Thyroid gland (tissue), 4 donors: ENCODE measurements at regions not wholly inside any gene's neighbourhood (a gene's known extent, or its start where the extent isn't known, plus 50 kb on each side); places are given as distances from the start of the nearest gene placed in this dataset.

Source experiments
- DNase-seq, 2 donors: peaks; one replicate each; pipeline ENCODE4 v3.0.0-alpha.2; 2019
- H3K27ac ChIP-seq, 3 donors: fragments of 200-600 bp; sonication (generic); 1 replicate in 2 of 3; 2 replicates in 1 of 3; pipeline ENCODE4 v1.5.1; 2016 to 2019; ENCODE audit warnings: mild to moderate bottlenecking in 1 of 3, moderate library complexity in 1 of 3
- H3K27me3 ChIP-seq: fragments of 200-600 bp; sonication (generic); one replicate; pipeline ENCODE4 v1.5.1; 2019
- H3K36me3 ChIP-seq, 2 donors: fragments of 200-600 bp; sonication (generic); one replicate each; pipeline ENCODE4 v1.5.1; 2016 to 2019
- H3K4me1 ChIP-seq, 2 donors: fragments of 200-600 bp; sonication (generic); one replicate each; pipeline ENCODE4 v1.5.1; 2017 to 2019
- H3K4me3 ChIP-seq, 3 donors: fragments of 200-600 bp; sonication (generic); replicated peaks in 1 of 3; 1 replicate in 2 of 3; 2 replicates in 1 of 3; pipeline ENCODE4 v1.5.1; 2016; ENCODE audit warnings: mild to moderate bottlenecking in 1 of 3
- H3K9me3 ChIP-seq: fragments of 200-600 bp; sonication (generic); one replicate; pipeline ENCODE4 v1.5.1; 2017
- CTCF ChIP-seq, 6 experiments: fragments of 200-600 bp in 3 of 6; fragments of 450-650 bp in 3 of 6; sonication (generic) in 3 of 6; IDR thresholded peaks; one replicate each; pipeline ENCODE4 v1.5.1; 2016 to 2019; ENCODE audit warnings: antibody characterized with exemption in 6 of 6, mild to moderate bottlenecking in 2 of 6, inconsistent platforms in 1 of 6, moderate library complexity in 1 of 6
- POLR2A ChIP-seq, 2 donors: fragments of 450-650 bp; IDR thresholded peaks; one replicate each; pipeline ENCODE4 v1.6.1; 2017; ENCODE audit warnings: antibody characterized with exemption in 2 of 2, mild to moderate bottlenecking in 2 of 2, moderate library complexity in 1 of 2
- WGBS, 2 donors: methylation state at CpG; one replicate each; pipeline ENCODE4 v1.1.5; 2017; 5-methylcytosine and 5-hydroxymethylcytosine counted together
- intact Hi-C: fragments of 100-400 bp; cut with DNase I; formaldehyde crosslinking; loops from one replicate; pipeline ENCODE4 v1.15.1; 2023

- intact Hi-C loops, result no loop called here
- TF ChIP-seq CTCF (IDR thresholded peaks at IDR 0.05) (no peak), POLR2A (IDR thresholded peaks at IDR 0.05) (no peak)
- WGBS, 2 donors, result 79 to 85% methylated on average over 10 of the region's 10 CpGs
- no peaks in the 10 kb centered on the region for H3K27me3 ChIP-seq
- no peaks in the 10 kb centered on the region for H3K4me1 ChIP-seq
- H3K9me3 ChIP-seq, result no peaks in the 10 kb centered on the region
- no peaks in the 10 kb centered on the region for H3K36me3 ChIP-seq
- DNase-seq, result no peak
- H3K4me3 ChIP-seq, result no peak overlapping the region
- no peak overlapping the region for H3K27ac ChIP-seq
Measured at GRCh38 chr11:26827567-26828081, 105.8 kb upstream of the SLC5A12 start.

GRCh38 chr11:26828288-26828687 is 106.4 kb upstream of the SLC5A12 start:
- DNase-seq, result no peak
- H3K27me3 ChIP-seq, result no peaks in the 10 kb centered on the region
- no peaks in the 10 kb centered on the region for H3K9me3 ChIP-seq
- no peak overlapping the region for H3K4me3 ChIP-seq
- TF ChIP-seq CTCF (IDR thresholded peaks at IDR 0.05) (no peak), POLR2A (IDR thresholded peaks at IDR 0.05) (no peak)
- H3K27ac ChIP-seq, result no peak overlapping the region
- H3K4me1 ChIP-seq, result no peaks in the 10 kb centered on the region
- 74 to 79% methylated on average over 2 of the region's 2 CpGs for WGBS, 2 donors
- intact Hi-C loops, result no loop called here
- no peaks in the 10 kb centered on the region for H3K36me3 ChIP-seq

GRCh38 chr11:26830218-26830617 is 108.4 kb upstream of the SLC5A12 start:
- intact Hi-C loops, result no loop called here
- H3K27me3 ChIP-seq, result no peaks in the 10 kb centered on the region
- no peak overlapping the region for H3K27ac ChIP-seq
- 84 to 93% methylated on average over 1 of the region's 1 CpG for WGBS, 2 donors
- H3K9me3 ChIP-seq, result no peaks in the 10 kb centered on the region
- no peak for TF ChIP-seq POLR2A (IDR thresholded peaks at IDR 0.05)
- TF ChIP-seq CTCF (IDR thresholded peaks at IDR 0.05), result no peak
- H3K4me1 ChIP-seq, result no peaks in the 10 kb centered on the region
- DNase-seq, result no peak
- H3K4me3 ChIP-seq, result no peak overlapping the region
- H3K36me3 ChIP-seq, result no peaks in the 10 kb centered on the region

GRCh38 chr11:26830757-26831156 is 108.9 kb upstream of the SLC5A12 start:
- Histone ChIP-seq H3K36me3 (no peaks in the 10 kb centered on the region), H3K27me3 (no peaks in the 10 kb centered on the region), H3K9me3 (no peaks in the 10 kb centered on the region), H3K27ac (no peak overlapping the region), H3K4me3 (no peak overlapping the region), H3K4me1 (no peaks in the 10 kb centered on the region)
- no peak for DNase-seq
- no peak for TF ChIP-seq POLR2A (IDR thresholded peaks at IDR 0.05)
- TF ChIP-seq CTCF (IDR thresholded peaks at IDR 0.05), result no peak
- intact Hi-C loops, result no loop called here

- Histone ChIP-seq H3K4me3 (no peak overlapping the region), H3K27ac (no peak overlapping the region), H3K36me3 (no peaks in the 10 kb centered on the region), H3K27me3 (no peaks in the 10 kb centered on the region), H3K9me3 (no peaks in the 10 kb centered on the region), H3K4me1 (no peaks in the 10 kb centered on the region)
- intact Hi-C loops, result no loop called here
- TF ChIP-seq CTCF (IDR thresholded peaks at IDR 0.05), result no peak
- no peak for TF ChIP-seq POLR2A (IDR thresholded peaks at IDR 0.05)
- no peak for DNase-seq
Measured at GRCh38 chr11:26834601-26835000, 112.7 kb upstream of the SLC5A12 start.
